ENCODE measurements at regions not wholly inside any gene's neighbourhood (a gene's known extent, or its start where the extent isn't known, plus 50 kb on each side); places are given as distances from the start of the nearest gene placed in this dataset.

DNA sequence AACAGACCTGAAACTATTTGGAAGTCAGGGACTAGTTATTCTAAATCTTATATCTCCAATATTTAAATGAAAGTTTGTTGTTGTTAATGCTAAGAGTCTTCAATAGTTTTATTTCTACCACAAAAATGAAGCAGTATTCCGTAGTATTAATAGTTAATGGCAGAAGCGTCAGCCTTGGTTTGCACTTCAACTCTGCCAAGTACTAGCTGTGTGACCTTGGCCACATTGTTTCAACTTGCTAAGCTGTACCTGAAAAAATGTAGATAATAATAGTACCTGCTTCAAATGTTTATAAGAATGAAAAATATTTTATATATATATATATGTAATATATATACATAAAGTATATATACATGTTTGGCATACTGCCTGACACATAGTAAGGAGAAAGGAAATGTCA, 354.6 kb upstream of the SATB1 start:
- no peaks in the 10 kb centered on the region for H3K79me2 ChIP-seq
- no peaks in the 10 kb centered on the region for H3K36me3 ChIP-seq (ENCODE audit: control insufficient read depth, insufficient read depth, low read length)
- TF ChIP-seq, protein P1, sequence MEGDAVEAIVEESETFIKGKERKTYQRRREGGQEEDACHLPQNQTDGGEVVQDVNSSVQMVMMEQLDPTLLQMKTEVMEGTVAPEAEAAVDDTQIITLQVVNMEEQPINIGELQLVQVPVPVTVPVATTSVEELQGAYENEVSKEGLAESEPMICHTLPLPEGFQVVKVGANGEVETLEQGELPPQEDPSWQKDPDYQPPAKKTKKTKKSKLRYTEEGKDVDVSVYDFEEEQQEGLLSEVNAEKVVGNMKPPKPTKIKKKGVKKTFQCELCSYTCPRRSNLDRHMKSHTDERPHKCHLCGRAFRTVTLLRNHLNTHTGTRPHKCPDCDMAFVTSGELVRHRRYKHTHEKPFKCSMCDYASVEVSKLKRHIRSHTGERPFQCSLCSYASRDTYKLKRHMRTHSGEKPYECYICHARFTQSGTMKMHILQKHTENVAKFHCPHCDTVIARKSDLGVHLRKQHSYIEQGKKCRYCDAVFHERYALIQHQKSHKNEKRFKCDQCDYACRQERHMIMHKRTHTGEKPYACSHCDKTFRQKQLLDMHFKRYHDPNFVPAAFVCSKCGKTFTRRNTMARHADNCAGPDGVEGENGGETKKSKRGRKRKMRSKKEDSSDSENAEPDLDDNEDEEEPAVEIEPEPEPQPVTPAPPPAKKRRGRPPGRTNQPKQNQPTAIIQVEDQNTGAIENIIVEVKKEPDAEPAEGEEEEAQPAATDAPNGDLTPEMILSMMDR (IDR thresholded peaks at IDR 0.05) = no peak
- H3K9ac ChIP-seq = no peak overlapping the region
- no peaks in the 10 kb centered on the region for H3K27me3 ChIP-seq (ENCODE audit: control insufficient read depth, insufficient read depth, low read length)
- no peaks in the 10 kb centered on the region for H3K4me1 ChIP-seq
- H3K4me2 ChIP-seq (ENCODE audit: low read length) = no peak overlapping the region
- no peak overlapping the region for H2AFZ ChIP-seq
- no peak overlapping the region for H3K27ac ChIP-seq
- no peak overlapping the region for H3K4me3 ChIP-seq (ENCODE audit: low read depth, low read length)
- H3K9me3 ChIP-seq (ENCODE audit: control insufficient read depth, low read length) = no peaks in the 10 kb centered on the region

DNA sequence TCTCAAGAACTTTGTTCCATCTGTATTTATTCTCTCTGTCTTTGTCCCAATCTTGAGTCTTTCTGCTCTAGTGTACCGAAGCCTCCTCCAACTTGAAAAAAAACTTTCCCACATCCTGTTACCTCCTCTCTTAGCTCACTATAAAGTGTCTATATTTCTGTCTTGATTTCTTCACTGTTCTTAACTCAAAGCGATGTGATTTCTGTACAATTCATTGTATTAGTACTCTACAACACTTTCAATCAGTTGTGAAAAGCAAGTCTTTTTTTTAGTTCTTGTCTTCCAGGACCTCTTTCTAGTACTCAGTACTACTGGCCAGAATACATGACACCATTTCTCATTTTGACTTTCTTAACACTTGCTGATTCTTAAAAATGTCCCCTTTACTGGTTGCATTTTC, 353.5 kb upstream of the SATB1 start:
- Histone ChIP-seq H3K4me1 (no peaks in the 10 kb centered on the region), H3K9ac (no peak overlapping the region)
- TF ChIP-seq, protein P1 (IDR thresholded peaks at IDR 0.05) = no peak

DNA sequence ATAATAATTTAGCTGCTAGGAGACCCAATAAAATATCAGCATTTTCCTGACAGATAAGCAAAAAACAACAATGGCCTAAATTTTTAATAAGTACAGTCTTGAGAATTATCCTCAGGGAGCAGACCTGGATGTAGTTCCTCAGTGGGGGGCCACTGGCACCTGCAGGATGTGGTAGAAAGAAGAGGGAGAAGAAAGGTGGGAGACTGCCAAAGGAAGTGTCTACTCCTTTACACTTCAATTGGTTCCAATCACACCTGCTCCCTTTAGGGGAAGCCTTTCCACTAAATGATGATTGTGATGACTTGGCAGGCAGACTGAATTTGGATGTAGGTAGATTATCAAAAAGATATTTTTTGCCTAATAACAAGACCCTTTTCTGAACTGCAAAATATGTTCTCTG, 353.0 kb upstream of the SATB1 start:
- no peak overlapping the region for H3K27ac ChIP-seq
- H3K79me2 ChIP-seq = no peaks in the 10 kb centered on the region
- H3K4me2 ChIP-seq (ENCODE audit: low read length) = no peak overlapping the region
- no peaks in the 10 kb centered on the region for H3K27me3 ChIP-seq (ENCODE audit: control insufficient read depth, insufficient read depth, low read length)
- no peak overlapping the region for H3K4me3 ChIP-seq (ENCODE audit: low read depth, low read length)
- H3K4me1 ChIP-seq = no peaks in the 10 kb centered on the region
- H3K9me3 ChIP-seq (ENCODE audit: control insufficient read depth, low read length) = no peaks in the 10 kb centered on the region
- no peaks in the 10 kb centered on the region for H3K36me3 ChIP-seq (ENCODE audit: control insufficient read depth, insufficient read depth, low read length)
- TF ChIP-seq, protein P1 (IDR thresholded peaks at IDR 0.05) = no peak
- H3K9ac ChIP-seq = no peak overlapping the region
- H2AFZ ChIP-seq = no peak overlapping the region

More for the DNA sequence above, 353.5 kb upstream of the SATB1 start:
- no peak overlapping the region for H2AFZ ChIP-seq
- H3K36me3 ChIP-seq (ENCODE audit: control insufficient read depth, insufficient read depth, low read length) = no peaks in the 10 kb centered on the region
- no peaks in the 10 kb centered on the region for H3K9me3 ChIP-seq (ENCODE audit: control insufficient read depth, low read length)
- no peak overlapping the region for H3K27ac ChIP-seq
- H3K79me2 ChIP-seq = no peaks in the 10 kb centered on the region
- H3K27me3 ChIP-seq (ENCODE audit: control insufficient read depth, insufficient read depth, low read length) = no peaks in the 10 kb centered on the region
- H3K4me3 ChIP-seq (ENCODE audit: low read depth, low read length) = no peak overlapping the region
- no peak overlapping the region for H3K4me2 ChIP-seq (ENCODE audit: low read length)

DNA sequence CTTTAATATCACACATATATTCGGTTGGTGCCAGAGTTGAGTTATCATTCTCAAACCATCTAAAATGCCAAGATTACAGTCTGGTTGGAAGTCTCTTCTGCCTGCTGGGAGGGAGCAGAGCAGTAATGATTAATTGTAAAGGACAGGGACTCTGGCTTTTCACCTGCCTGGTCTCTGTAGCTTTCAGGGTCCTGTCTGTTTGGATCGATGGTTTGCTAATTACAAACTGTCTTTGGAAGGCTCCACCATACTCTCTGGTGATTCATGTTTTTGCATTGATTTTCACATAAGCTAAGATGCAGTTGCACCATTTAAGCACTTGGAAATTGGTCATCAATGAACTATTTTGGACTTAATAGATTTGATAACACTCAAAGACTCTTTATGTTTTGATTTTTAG, 350.4 kb upstream of the SATB1 start:
- Histone ChIP-seq H3K9ac (no peak overlapping the region), H3K4me1 (no peaks in the 10 kb centered on the region), H2AFZ (no peak overlapping the region), H3K36me3 (ENCODE audit: control insufficient read depth, insufficient read depth, low read length) (no peaks in the 10 kb centered on the region), H3K27me3 (ENCODE audit: control insufficient read depth, insufficient read depth, low read length) (no peaks in the 10 kb centered on the region), H3K79me2 (no peaks in the 10 kb centered on the region), H3K4me2 (ENCODE audit: low read length) (no peak overlapping the region), H3K27ac (no peak overlapping the region), H3K4me3 (ENCODE audit: low read depth, low read length) (no peak overlapping the region), H3K9me3 (ENCODE audit: control insufficient read depth, low read length) (no peaks in the 10 kb centered on the region)
- TF ChIP-seq, protein P1 (IDR thresholded peaks at IDR 0.05) = no peak

DNA sequence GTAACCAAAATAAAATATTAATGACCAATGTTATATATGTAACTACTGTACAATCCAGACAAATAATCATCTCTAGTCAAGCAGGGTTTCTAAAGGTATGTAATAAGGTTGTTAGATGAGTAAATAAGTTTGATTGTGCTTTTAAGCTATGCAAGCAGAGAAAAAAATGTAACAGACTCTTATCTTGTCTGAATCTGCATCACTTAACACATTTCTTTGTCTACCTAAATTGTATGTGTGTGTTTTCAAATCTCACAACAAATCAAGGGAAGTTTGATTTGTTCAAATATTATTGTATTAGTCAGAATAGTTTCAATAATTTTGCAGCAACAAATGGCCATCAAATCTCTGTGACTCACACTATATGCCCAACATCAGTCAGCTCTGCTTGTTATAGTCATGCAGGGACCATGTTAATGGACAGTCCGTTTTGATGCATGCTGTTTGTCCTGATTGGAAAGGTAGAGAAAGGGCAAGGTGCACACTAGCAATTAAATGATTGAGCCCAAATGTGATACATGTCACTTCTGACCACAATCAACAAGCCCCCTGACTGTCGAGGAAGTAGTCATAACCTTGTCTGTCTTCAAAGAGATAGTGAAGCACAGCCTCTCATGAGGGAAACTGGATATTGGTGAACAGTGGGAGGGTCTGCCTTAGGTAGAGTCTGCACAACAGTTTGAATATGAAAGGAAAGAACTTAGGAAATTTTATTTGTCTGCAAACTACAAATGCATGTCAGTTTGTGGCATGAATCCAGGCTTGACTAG, 349.4 kb upstream of the SATB1 start:
- H3K9ac ChIP-seq = no peak overlapping the region

More for the DNA sequence above, 349.4 kb upstream of the SATB1 start:
- no peak overlapping the region for H3K4me2 ChIP-seq (ENCODE audit: low read length)
- H2AFZ ChIP-seq = no peak overlapping the region
- H3K27ac ChIP-seq = no peak overlapping the region
- H3K79me2 ChIP-seq = no peaks in the 10 kb centered on the region
- H3K36me3 ChIP-seq (ENCODE audit: control insufficient read depth, insufficient read depth, low read length) = no peaks in the 10 kb centered on the region
- H3K4me1 ChIP-seq = no peaks in the 10 kb centered on the region
- no peaks in the 10 kb centered on the region for H3K9me3 ChIP-seq (ENCODE audit: control insufficient read depth, low read length)
- TF ChIP-seq, protein P1 (IDR thresholded peaks at IDR 0.05) = no peak
- no peaks in the 10 kb centered on the region for H3K27me3 ChIP-seq (ENCODE audit: control insufficient read depth, insufficient read depth, low read length)
- no peak overlapping the region for H3K4me3 ChIP-seq (ENCODE audit: low read depth, low read length)

All from parathyroid adenoma (tissue), 2 donors.